Transverse colon (tissue), 3 donors: ENCODE measurements at regions not wholly inside any gene's neighbourhood (a gene's known extent, or its start where the extent isn't known, plus 50 kb on each side); places are given as distances from the start of the nearest gene placed in this dataset.

Experiments
- CTCF ChIP-seq, 5 experiments: fragments of 200-600 bp in 3 of 5; fragments of 450-650 bp in 2 of 5; sonication (generic) in 3 of 5; IDR thresholded peaks; 1 replicate in 2 of 5; 2 replicates in 3 of 5; pipeline ENCODE4 v1.5.1; 2016 to 2017; ENCODE audit warnings: antibody characterized with exemption in 5 of 5, inconsistent platforms in 3 of 5, mild to moderate bottlenecking in 2 of 5, moderate library complexity in 1 of 5
- POLR2A ChIP-seq: fragments of 450-650 bp; IDR thresholded peaks from one replicate; pipeline ENCODE4 v1.6.1; 2016; ENCODE audit warnings: antibody characterized with exemption, mild to moderate bottlenecking, moderate library complexity

DNA sequence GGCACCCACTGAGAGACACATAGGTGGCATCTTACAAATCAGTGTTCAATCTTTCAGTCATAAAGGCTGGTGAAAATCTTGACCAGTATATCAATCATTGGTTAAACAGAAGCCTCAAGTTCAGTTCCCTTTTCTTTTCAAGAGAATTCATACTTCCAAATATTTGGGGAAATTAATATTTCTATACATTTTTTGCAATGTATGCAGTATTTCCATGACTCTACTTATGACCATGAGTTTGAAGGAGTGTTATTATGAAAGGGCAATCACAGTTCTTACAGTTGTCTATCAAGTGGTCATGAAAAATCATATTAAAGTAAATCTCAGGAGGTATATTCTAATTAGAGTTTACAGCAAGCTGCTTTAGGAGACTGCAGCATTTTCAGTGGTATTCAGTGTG lies 724.0 kb downstream of the ANKRD7 start:
- no peak for TF ChIP-seq CTCF (IDR thresholded peaks at IDR 0.05)
- TF ChIP-seq POLR2A, result no peak
